GM21447 (cell line): ENCODE measurements at regions not wholly inside any gene's neighbourhood (a gene's known extent, or its start where the extent isn't known, plus 50 kb on each side); places are given as distances from the start of the nearest gene placed in this dataset.

ENCODE experiments used
- ATAC-seq: cut with Tn5 transposase; IDR thresholded peaks from one replicate; pipeline ENCODE4 v1.9.1; 2021; ENCODE audit not compliant: unreplicated experiment

GRCh38 chr12:32043928-32044549, 62.6 kb upstream of the BICD1 start:
- no peak for ATAC-seq

DNA sequence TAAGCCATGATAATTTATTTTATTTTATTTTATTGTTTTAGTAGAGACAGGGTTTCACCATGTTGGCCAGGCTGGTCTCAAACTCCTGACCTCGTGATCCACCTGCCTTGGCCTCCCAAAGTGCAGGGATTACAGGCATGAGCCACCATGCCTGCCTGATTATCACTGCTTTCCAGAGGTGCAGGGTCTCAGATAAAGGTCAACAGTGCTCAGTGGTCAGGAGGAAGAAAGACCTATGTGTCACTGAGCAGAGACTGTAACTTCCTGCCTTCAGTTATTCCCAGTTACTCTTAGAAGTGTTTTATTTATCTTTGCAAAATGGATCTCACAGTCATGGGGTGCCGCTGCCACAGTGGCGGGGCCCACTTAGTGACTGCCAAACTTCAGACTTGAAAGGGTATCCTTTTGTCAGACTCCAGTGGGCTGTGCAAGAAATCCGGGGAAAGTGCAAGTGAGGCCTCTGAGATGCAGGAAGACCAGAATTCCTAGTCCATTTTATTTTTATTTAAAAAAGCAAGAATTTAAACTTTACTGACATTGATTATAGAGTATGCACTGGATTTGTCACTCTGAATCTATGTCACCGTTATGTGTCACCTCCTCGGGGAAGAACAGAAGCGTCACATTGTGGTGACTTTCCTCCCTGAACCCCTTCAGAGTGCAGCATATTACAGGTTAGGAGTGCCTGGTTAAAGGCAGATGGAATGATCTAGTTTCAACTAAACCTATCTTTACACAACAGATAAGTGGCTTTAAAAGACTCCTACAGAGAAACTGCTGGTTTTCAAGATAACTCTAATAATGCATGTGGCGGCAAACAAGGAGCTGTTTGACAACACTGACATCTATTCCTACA, 59.1 kb upstream of the BICD1 start:
- ATAC-seq = no peak

DNA sequence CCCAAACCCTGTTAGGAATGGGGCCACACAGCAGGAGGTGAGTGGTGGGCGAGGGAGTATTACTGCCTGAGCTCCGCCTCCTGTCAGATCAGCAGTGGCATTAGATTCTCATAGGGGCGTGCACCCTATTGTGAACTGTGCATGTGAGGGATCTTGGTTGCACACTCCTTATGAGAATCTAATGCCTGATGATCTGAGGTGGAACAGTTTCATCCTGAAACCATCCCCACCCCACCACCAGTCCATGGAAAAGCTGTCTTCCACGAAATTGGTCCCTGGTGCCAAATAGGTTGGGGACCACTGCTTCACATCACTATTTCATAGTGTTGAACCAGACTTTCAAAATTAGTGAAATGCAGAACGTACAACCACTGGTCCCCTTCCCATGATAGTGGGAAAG, 57.9 kb upstream of the BICD1 start:
- ATAC-seq = no peak

DNA sequence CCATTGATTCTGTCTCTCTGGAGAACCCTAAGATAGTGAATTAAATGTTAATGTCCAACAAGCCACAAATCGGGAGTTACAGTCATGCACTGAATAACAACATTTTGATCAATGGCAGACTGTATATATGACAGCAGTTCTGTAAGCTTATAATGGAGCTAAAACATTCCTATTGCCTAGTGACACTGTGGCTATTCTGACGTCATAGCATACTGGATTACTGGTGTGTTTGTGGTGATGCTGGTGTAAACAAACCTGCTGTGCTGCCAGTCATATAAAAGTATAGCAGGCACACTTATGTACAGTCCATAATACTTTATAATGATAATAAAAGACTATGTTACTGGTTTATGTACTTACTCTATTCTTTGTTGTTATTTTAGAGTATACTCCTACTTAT, 56.7 kb upstream of the BICD1 start:
- no peak for ATAC-seq

GRCh38 chr12:32051511-32052211, 55.0 kb upstream of the BICD1 start:
- no peak for ATAC-seq

DNA sequence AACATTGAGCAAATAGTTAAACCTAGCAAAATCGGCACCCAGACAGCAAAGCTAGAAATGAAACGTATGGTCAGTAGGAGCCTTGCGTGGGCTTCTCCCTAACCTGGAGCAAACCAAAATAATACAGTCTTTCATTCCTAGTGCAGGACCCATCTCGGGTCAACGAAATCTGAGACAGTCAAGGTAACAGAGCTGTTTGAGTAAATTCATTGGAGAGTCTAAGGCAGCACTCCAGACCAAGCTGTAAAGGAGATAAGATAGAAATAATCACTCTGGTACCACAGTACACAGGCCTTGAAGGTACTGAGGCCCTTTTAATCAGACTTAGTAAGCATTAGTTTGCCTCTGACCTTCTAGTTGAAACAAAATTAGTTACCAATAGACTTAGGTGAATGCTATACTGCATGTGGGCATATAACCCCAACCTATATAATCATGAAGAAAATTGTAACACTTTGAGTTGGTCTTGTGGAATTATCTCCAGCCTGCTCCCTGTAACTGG, 54.4 kb upstream of the BICD1 start:
- ATAC-seq = no peak

- no peak for ATAC-seq
Observed at GRCh38 chr12:32053881-32054624, 52.6 kb upstream of the BICD1 start.
